Panc1 (cell line): ENCODE measurements at regions not wholly inside any gene's neighbourhood (a gene's known extent, or its start where the extent isn't known, plus 50 kb on each side); places are given as distances from the start of the nearest gene placed in this dataset.

ENCODE experiments used
- ATAC-seq: fragments of 200-7000 bp; cut with Tn5 transposase; 2 replicates; pipeline ENCODE4 v1.9.1; 2020; ENCODE audit warnings: mild to moderate bottlenecking, moderate library complexity
- BruUV-seq: library from RNA; stranded (reverse); fragments of 400-500 nt; replicated peaks from 2 replicates; lab custom pipeline; 2021; lab: Mats Ljungman, UMichigan
- CTCF ChIA-PET: fragments of 300-600 bp; sonication (Branson Sonifier 250); formaldehyde crosslinking; loops from one replicate; lab custom pipeline; 2022; ENCODE audit warnings: antibody characterized with exemption; lab: Charles Lee
- POLR2A ChIA-PET: fragments of 300-600 bp; sonication (Branson Sonifier 250); formaldehyde crosslinking; loops from one replicate; lab custom pipeline; 2022; ENCODE audit warnings: antibody characterized with exemption; lab: Charles Lee
- DNase-seq: peaks from one replicate; pipeline ENCODE4 v3.0.0-alpha.2; 2010; ENCODE audit warnings: low read depth, low spot score
- H3K27ac ChIP-seq: 2 replicates; pipeline ENCODE4 v1.5.1; 2011; ENCODE audit warnings: mild to moderate bottlenecking, low read length, inconsistent platforms
- H3K27me3 ChIP-seq: fragments of 200-500 bp; sonication (Bioruptor generic); 2 replicates; pipeline ENCODE4 v1.6.0; 2014; ENCODE audit warnings: low read length, inconsistent platforms; ENCODE audit not compliant: control insufficient read depth, insufficient read depth
- H3K36me3 ChIP-seq: fragments of 200-500 bp; sonication (Bioruptor generic); 2 replicates; pipeline ENCODE4 v1.5.1; 2014; ENCODE audit warnings: inconsistent platforms, mild to moderate bottlenecking, low read length, moderate library complexity; ENCODE audit not compliant: control insufficient read depth, insufficient read depth
- H3K4me1 ChIP-seq: 2 replicates; pipeline ENCODE4 v1.5.1; 2011; ENCODE audit warnings: inconsistent platforms, mild to moderate bottlenecking, low read length, moderate library complexity; ENCODE audit not compliant: control insufficient read depth, insufficient read depth
- H3K4me3 ChIP-seq, 2 experiments: 2 replicates each; pipeline ENCODE4 v1.5.1; 2011 to 2012; ENCODE audit warnings: low read depth in 2 of 2, low read length in 2 of 2, mild to moderate bottlenecking in 2 of 2, inconsistent platforms in 1 of 2, moderate library complexity in 1 of 2
- H3K9me3 ChIP-seq: fragments of 200-500 bp; sonication (Bioruptor generic); 2 replicates; pipeline ENCODE4 v1.5.1; 2014; ENCODE audit warnings: low read depth, mild to moderate bottlenecking, inconsistent platforms, low read length, moderate library complexity; ENCODE audit not compliant: control insufficient read depth, insufficient read depth
- CTCF ChIP-seq: fragments of 450-650 bp; IDR thresholded peaks from 2 replicates; pipeline ENCODE4 v1.5.1; 2017; ENCODE audit warnings: mild to moderate bottlenecking
- POLR2AphosphoS5 ChIP-seq: IDR thresholded peaks from 2 replicates; pipeline ENCODE4 v1.6.1; 2012; ENCODE audit warnings: mild to moderate bottlenecking, low read depth, low read length, moderate library complexity
- REST ChIP-seq, 2 experiments: IDR thresholded peaks; 2 replicates each; pipeline ENCODE4 v1.6.1; 2011 to 2012; ENCODE audit warnings: low read depth in 2 of 2, control low read depth in 1 of 2, low read length in 1 of 2, mild to moderate bottlenecking in 1 of 2, moderate library complexity in 1 of 2; ENCODE audit not compliant: insufficient read depth in 1 of 2
- SIN3A ChIP-seq: IDR thresholded peaks from 2 replicates; pipeline ENCODE4 v1.6.1; 2012; ENCODE audit warnings: low read depth, mild to moderate bottlenecking, low read length, moderate library complexity, borderline replicate concordance; ENCODE audit not compliant: insufficient read depth
- TCF7L2 ChIP-seq: IDR thresholded peaks from 2 replicates; pipeline ENCODE4 v1.6.1; 2011; ENCODE audit warnings: mild to moderate bottlenecking, low read depth, low read length, inconsistent platforms
- in situ Hi-C: cut with HindIII; loops from 2 replicates; pipeline ENCODE4 v1.10.0; 2016; ENCODE audit warnings: low sequenced_read_pairs, low pct_unique_long_range_greater_than_20kb
- intact Hi-C: fragments of 100-400 bp; cut with micrococcal nuclease; formaldehyde crosslinking; loops from one replicate; pipeline ENCODE4 v1.10.0; 2022; ENCODE audit not compliant: unreplicated experiment

GRCh38 chr2:224174990-224175389 lies 135.9 kb upstream of the SERPINE2 start:
- DNase-seq (no peak), ATAC-seq (no peak)
- H3K9me3 ChIP-seq: no peaks in the 10 kb centered on the region
- intact Hi-C loops: no loop called here
- no peak for TF ChIP-seq SIN3A
- no peak for TF ChIP-seq CTCF
- no peak for TF ChIP-seq REST (IDR thresholded peaks at IDR 0.05; ENCODE audit: insufficient read depth in 1 of 2, low read depth in 2 of 2, low read length in 1 of 2)
- TF ChIP-seq TCF7L2: no peak
- no peak for TF ChIP-seq POLR2AphosphoS5
- no peak overlapping the region for H3K4me3 ChIP-seq
- no TSS peak for BruUV-seq
- H3K36me3 ChIP-seq: no peaks in the 10 kb centered on the region
- no peak overlapping the region for H3K27ac ChIP-seq
- ChIA-PET CTCF (no interaction called here), POLR2A (no interaction called here)
- H3K4me1 ChIP-seq: no peaks in the 10 kb centered on the region
- in situ Hi-C loops: no loop called here
- H3K27me3 ChIP-seq: no peaks in the 10 kb centered on the region

- BruUV-seq: no TSS peak
- H3K4me1 ChIP-seq: no peaks in the 10 kb centered on the region
- TF ChIP-seq TCF7L2 (no peak), POLR2AphosphoS5 (no peak), SIN3A (no peak), REST (IDR thresholded peaks at IDR 0.05; ENCODE audit: insufficient read depth in 1 of 2, low read depth in 2 of 2, low read length in 1 of 2) (no peak), CTCF (no peak)
- H3K27me3 ChIP-seq: no peaks in the 10 kb centered on the region; the same call in 1 of the 2 replicates
- POLR2A ChIA-PET: no interaction called here
- no peaks in the 10 kb centered on the region for H3K9me3 ChIP-seq
- H3K27ac ChIP-seq: no peak overlapping the region
- H3K36me3 ChIP-seq: no peaks in the 10 kb centered on the region
- intact Hi-C loops (no loop called here), in situ Hi-C loops (no loop called here)
- CTCF ChIA-PET: no interaction called here
- DNase-seq (no peak), ATAC-seq (no peak)
- no peak overlapping the region for H3K4me3 ChIP-seq
These were observed 135.4 kb upstream of the SERPINE2 start for GRCh38 chr2:224174521-224174920.
